Spleen (tissue), 11 donors: ENCODE measurements at regions not wholly inside any gene's neighbourhood (a gene's known extent, or its start where the extent isn't known, plus 50 kb on each side); places are given as distances from the start of the nearest gene placed in this dataset.

ENCODE experiments used
- DNase-seq: peaks from one replicate; pipeline ENCODE4 v3.0.0-alpha.2; 2020
- H3K27ac ChIP-seq, 8 donors: fragments of 200-600 bp; sonication (generic) in 7 of 8; 1 replicate in 4 of 8; 2 replicates in 4 of 8; pipeline versions ENCODE4 v1.5.0 to v1.8.0; 2016 to 2021; ENCODE audit warnings: inconsistent platforms in 4 of 8, mild to moderate bottlenecking in 4 of 8, moderate library complexity in 1 of 8
- H3K27me3 ChIP-seq, 7 donors: fragments of 200-600 bp; sonication (generic) in 6 of 7; replicated peaks in 1 of 7; 1 replicate in 4 of 7; 2 replicates in 3 of 7; pipeline versions ENCODE4 v1.5.0 to v1.8.0; 2016 to 2021; ENCODE audit warnings: inconsistent platforms in 3 of 7, mild to moderate bottlenecking in 1 of 7
- H3K36me3 ChIP-seq, 6 donors: fragments of 200-600 bp; sonication (generic) in 5 of 6; 1 replicate in 4 of 6; 2 replicates in 2 of 6; pipeline versions ENCODE4 v1.5.0 to v1.8.0; 2016 to 2021; ENCODE audit warnings: inconsistent platforms in 2 of 6
- H3K4me1 ChIP-seq, 6 donors: fragments of 200-600 bp; sonication (generic) in 5 of 6; 1 replicate in 3 of 6; 2 replicates in 3 of 6; pipeline versions ENCODE4 v1.5.0 to v1.8.0; 2016 to 2021; ENCODE audit warnings: inconsistent platforms in 3 of 6
- H3K4me3 ChIP-seq, 8 donors: fragments of 200-600 bp; sonication (generic) in 7 of 8; 1 replicate in 4 of 8; 2 replicates in 4 of 8; pipeline versions ENCODE4 v1.5.0 to v1.8.0; 2016 to 2021; ENCODE audit warnings: inconsistent platforms in 4 of 8, mild to moderate bottlenecking in 4 of 8, moderate library complexity in 2 of 8
- H3K9me3 ChIP-seq, 8 donors: fragments of 200-600 bp; sonication (generic) in 7 of 8; 1 replicate in 4 of 8; 2 replicates in 4 of 8; pipeline versions ENCODE4 v1.5.0 to v1.8.0; 2016 to 2021; ENCODE audit warnings: inconsistent platforms in 4 of 8
- POLR2A ChIP-seq, 3 donors: fragments of 450-650 bp; IDR thresholded peaks; one replicate each; pipeline ENCODE4 v1.5.1; 2017; ENCODE audit warnings: antibody characterized with exemption in 3 of 3, mild to moderate bottlenecking in 1 of 3
- POLR2AphosphoS5 ChIP-seq, 3 donors: sonication (generic); formaldehyde crosslinking; IDR thresholded peaks; one replicate each; pipeline ENCODE4 v1.5.1; 2017; ENCODE audit warnings: antibody characterized with exemption in 3 of 3
- WGBS, 5 donors: extraction: QIAGEN DNeasy Blood & Tissue Kit in 3 of 5; methylation state at CpG; one replicate each; pipeline versions ENCODE4 v1.1.5 to v1.1.7; 2013 to 2018; 5-methylcytosine and 5-hydroxymethylcytosine counted together
- intact Hi-C: fragments of 100-400 bp; cut with DNase I; formaldehyde crosslinking; loops from one replicate; pipeline ENCODE4 v1.15.0; 2023; ENCODE audit warnings: low total_unique reads
- TF ChIP-seq, protein P1 (sequence below), 11 experiments: fragments of 200-600 bp in 7 of 11; fragments of 450-650 bp in 4 of 11; sonication (generic) in 4 of 11; IDR thresholded peaks in 8 of 11; conservative IDR thresholded peaks in 3 of 11; 1 replicate in 7 of 11; 2 replicates in 4 of 11; pipeline versions ENCODE4 v1.4.0 to v1.8.0; 2016 to 2021; ENCODE audit warnings: antibody characterized with exemption in 11 of 11, inconsistent platforms in 4 of 11, mild to moderate bottlenecking in 1 of 11
- donor health status: healthy with polysubstance abuse.
- donor health status: DM: no; HTN: no; CAD: no; lungs with moderate emphysema.
- donor health status: DM: no; HTN: no; CAD: no.
- donor health status: Bipolar disorder and iron deficiency.
- donor health status: healthy.
- donor health status: DM: no; HTN: no; CAD: no.
- donor health status: DM: yes; HTN: yes; CAD: no.

DNA sequence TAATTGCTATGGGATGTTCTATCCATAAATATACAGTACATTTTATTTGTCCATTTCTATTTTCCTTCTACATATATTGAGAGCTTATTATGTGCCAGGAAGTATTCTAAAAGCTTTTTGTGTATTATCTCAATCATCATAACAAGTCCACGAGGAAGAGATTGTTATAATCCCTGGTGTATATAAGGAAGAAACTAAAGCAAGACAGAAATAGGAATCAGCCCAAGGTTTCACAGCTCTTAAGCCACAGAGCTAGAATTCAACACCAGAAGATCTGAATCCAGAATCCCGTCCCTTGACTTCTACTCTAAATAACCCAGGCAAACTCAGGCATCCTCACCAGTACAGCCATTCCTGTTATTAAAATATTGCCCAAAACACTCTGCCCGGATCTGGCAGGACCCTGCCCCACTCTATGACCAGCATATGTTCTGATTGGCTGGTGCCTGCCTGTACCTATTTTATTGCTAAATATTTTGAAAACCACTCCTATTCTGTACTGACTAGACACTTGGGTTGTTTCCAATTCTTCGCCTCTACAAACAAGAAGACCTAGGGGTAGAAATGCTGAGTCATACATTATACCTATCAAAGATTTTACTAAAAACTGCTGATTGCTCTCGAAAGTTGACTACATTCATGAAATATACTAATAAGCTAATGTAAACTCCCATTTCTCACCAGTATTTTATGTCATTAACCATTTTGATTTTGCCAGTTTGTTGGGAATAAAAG is 297.4 kb downstream of the ENC1 start:
- Histone ChIP-seq H3K27me3 (peaks cover 0 to 5% (median 0%) of the 10 kb centered on the region in 7 donors), H3K4me3 (no peak overlapping the region), H3K4me1 (no peaks in the 10 kb centered on the region), H3K27ac (no peak overlapping the region), H3K36me3 (no peaks in the 10 kb centered on the region), H3K9me3 (peaks cover 0 to 5% (median 0%) of the 10 kb centered on the region in 8 donors)
- WGBS, 5 donors = 76 to 90% (median 81%) methylated on average over 5 of the region's 5 CpGs
- TF ChIP-seq POLR2AphosphoS5 (IDR thresholded peaks at IDR 0.05) (no peak), POLR2A (IDR thresholded peaks at IDR 0.05) (no peak)
- TF ChIP-seq, protein P1, sequence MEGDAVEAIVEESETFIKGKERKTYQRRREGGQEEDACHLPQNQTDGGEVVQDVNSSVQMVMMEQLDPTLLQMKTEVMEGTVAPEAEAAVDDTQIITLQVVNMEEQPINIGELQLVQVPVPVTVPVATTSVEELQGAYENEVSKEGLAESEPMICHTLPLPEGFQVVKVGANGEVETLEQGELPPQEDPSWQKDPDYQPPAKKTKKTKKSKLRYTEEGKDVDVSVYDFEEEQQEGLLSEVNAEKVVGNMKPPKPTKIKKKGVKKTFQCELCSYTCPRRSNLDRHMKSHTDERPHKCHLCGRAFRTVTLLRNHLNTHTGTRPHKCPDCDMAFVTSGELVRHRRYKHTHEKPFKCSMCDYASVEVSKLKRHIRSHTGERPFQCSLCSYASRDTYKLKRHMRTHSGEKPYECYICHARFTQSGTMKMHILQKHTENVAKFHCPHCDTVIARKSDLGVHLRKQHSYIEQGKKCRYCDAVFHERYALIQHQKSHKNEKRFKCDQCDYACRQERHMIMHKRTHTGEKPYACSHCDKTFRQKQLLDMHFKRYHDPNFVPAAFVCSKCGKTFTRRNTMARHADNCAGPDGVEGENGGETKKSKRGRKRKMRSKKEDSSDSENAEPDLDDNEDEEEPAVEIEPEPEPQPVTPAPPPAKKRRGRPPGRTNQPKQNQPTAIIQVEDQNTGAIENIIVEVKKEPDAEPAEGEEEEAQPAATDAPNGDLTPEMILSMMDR (IDR thresholded peaks at IDR 0.05 in 8 of 11, conservative IDR thresholded peaks at IDR 0.05 in 3 of 11) = no peak
- intact Hi-C loops = no loop called here
- no peak for DNase-seq

GRCh38 chr5:74342182-74342581 is 298.3 kb downstream of the ENC1 start:
- Histone ChIP-seq H3K36me3 (no peaks in the 10 kb centered on the region), H3K9me3 (peaks cover 0 to 5% (median 0%) of the 10 kb centered on the region in 8 donors), H3K27me3 (peaks cover 0 to 5% (median 0%) of the 10 kb centered on the region in 7 donors), H3K4me3 (no peak overlapping the region), H3K27ac (no peak overlapping the region), H3K4me1 (no peaks in the 10 kb centered on the region)
- WGBS, 5 donors = 46 to 83% (median 69%) methylated on average over 2 of the region's 2 CpGs
- no peak for DNase-seq
- intact Hi-C loops = no loop called here
- TF ChIP-seq POLR2A (IDR thresholded peaks at IDR 0.05) (no peak), POLR2AphosphoS5 (IDR thresholded peaks at IDR 0.05) (no peak)
- TF ChIP-seq, protein P1 (IDR thresholded peaks at IDR 0.05 in 8 of 11, conservative IDR thresholded peaks at IDR 0.05 in 3 of 11) = no peak

DNA sequence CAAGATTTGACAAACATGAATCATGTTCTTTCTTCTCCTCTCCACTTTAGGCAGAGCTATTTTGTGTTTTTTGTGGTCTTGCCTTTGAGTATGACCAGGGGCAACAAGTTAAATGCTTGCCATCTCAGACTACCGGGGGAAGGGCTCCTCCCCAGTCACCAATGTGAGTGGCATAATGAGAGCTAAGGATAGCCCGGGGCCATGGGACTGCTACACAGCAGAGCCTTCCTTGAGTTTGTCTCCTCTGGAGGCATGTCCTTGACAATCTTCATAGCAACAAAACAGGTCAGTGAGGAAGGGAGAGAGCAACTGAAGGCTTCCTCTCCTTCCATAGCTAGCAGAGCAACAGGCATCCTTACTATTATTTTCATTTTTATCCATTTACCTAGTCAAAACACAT is 299.3 kb downstream of the ENC1 start:
- Histone ChIP-seq H3K4me3 (no peak overlapping the region), H3K27me3 (peaks cover 0 to 5% (median 0%) of the 10 kb centered on the region in 7 donors), H3K27ac (no peak overlapping the region), H3K36me3 (no peaks in the 10 kb centered on the region), H3K9me3 (peaks cover 0 to 5% (median 0%) of the 10 kb centered on the region in 8 donors), H3K4me1 (no peaks in the 10 kb centered on the region)
- WGBS, 5 donors = 78 to 97% (median 80%) methylated on average over 2 of the region's 2 CpGs
- DNase-seq = no peak
- intact Hi-C loops = no loop called here
- TF ChIP-seq, protein P1 (IDR thresholded peaks at IDR 0.05 in 8 of 11, conservative IDR thresholded peaks at IDR 0.05 in 3 of 11) = no peak
- no peak for TF ChIP-seq POLR2AphosphoS5 (IDR thresholded peaks at IDR 0.05)
- no peak for TF ChIP-seq POLR2A (IDR thresholded peaks at IDR 0.05)

GRCh38 chr5:74340476-74340875 is 300.1 kb downstream of the ENC1 start:
- Histone ChIP-seq H3K4me3 (no peak overlapping the region), H3K4me1 (no peaks in the 10 kb centered on the region), H3K27ac (no peak overlapping the region), H3K27me3 (peaks cover 0 to 5% (median 0%) of the 10 kb centered on the region in 7 donors), H3K9me3 (no peaks in the 10 kb centered on the region), H3K36me3 (no peaks in the 10 kb centered on the region)
- TF ChIP-seq, protein P1 (IDR thresholded peaks at IDR 0.05 in 8 of 11, conservative IDR thresholded peaks at IDR 0.05 in 3 of 11) = no peak
- 88 to 96% (median 92%) methylated on average over 5 of the region's 5 CpGs for WGBS, 5 donors
- intact Hi-C loops = no loop called here
- DNase-seq = no peak
